Brain microvascular endothelial cell (primary cell): ENCODE measurements at regions not wholly inside any gene's neighbourhood (a gene's known extent, or its start where the extent isn't known, plus 50 kb on each side); places are given as distances from the start of the nearest gene placed in this dataset.
"Not testable (repeated sequence)": the region's sequence is repeated elsewhere in the genome, so short reads cannot be mapped to it uniquely, and the experiment has no call there.

Experiments used
- DNase-seq: peaks from one replicate; pipeline ENCODE4 v3.0.0-alpha.2; 2020
- H3K27ac ChIP-seq: fragments of 250-450 bp; sonication (Bioruptor Pico); 2 replicates; pipeline ENCODE4 v1.5.1; 2020; ENCODE audit warnings: mild to moderate bottlenecking, moderate library complexity
- H3K27me3 ChIP-seq: fragments of 250-450 bp; sonication (Bioruptor Pico); replicated peaks from 2 replicates; pipeline ENCODE4 v1.5.1; 2020; ENCODE audit warnings: mild to moderate bottlenecking
- H3K36me3 ChIP-seq: fragments of 250-450 bp; sonication (Bioruptor Pico); replicated peaks from 2 replicates; pipeline ENCODE4 v1.5.1; 2020; ENCODE audit warnings: mild to moderate bottlenecking
- H3K4me3 ChIP-seq: 2 replicates; pipeline ENCODE4 v1.5.1; 2011; ENCODE audit warnings: low read depth, mild to moderate bottlenecking, control low read depth, low read length, moderate library complexity
- CTCF ChIP-seq: IDR thresholded peaks from 2 replicates; pipeline ENCODE4 v1.5.1; 2011; ENCODE audit warnings: low read depth, mild to moderate bottlenecking, moderate library complexity, low read length, control low read depth, inconsistent platforms; ENCODE audit errors: missing control alignments
- in situ Hi-C: cut with HindIII; loops from 2 replicates; pipeline ENCODE4 v1.10.0; 2017; ENCODE audit warnings: low sequenced_read_pairs, low pct_ligation_motif_present

GRCh38 chr9:91012933-91013841 lies 211.6 kb downstream of the SYK start:
- no peaks in the 10 kb centered on the region for H3K27me3 ChIP-seq
- no peak for DNase-seq
- no peak for TF ChIP-seq CTCF
- no peaks in the 10 kb centered on the region for H3K36me3 ChIP-seq
- in situ Hi-C loops, result no loop called here
- no peak overlapping the region for H3K27ac ChIP-seq
- H3K4me3 ChIP-seq, result no peak overlapping the region

- Histone ChIP-seq H3K4me3 (no peak overlapping the region), H3K36me3 (no peaks in the 10 kb centered on the region), H3K27ac (no peak overlapping the region), H3K27me3 (no peaks in the 10 kb centered on the region)
- in situ Hi-C loops, result no loop called here
- DNase-seq, result no peak
- no peak for TF ChIP-seq CTCF
Measured at GRCh38 chr9:91017245-91017644, 215.6 kb downstream of the SYK start.

GRCh38 chr9:91019871-91020270 lies 218.3 kb downstream of the SYK start:
- in situ Hi-C loops, DNase-seq, H3K27ac ChIP-seq, H3K27me3 ChIP-seq, H3K36me3 ChIP-seq, H3K4me3 ChIP-seq: not testable (repeated sequence)

GRCh38 chr9:91021656-91022055 lies 220.0 kb downstream of the SYK start:
- H3K27me3 ChIP-seq, H3K4me3 ChIP-seq, DNase-seq, in situ Hi-C loops, H3K36me3 ChIP-seq, H3K27ac ChIP-seq: not testable (repeated sequence)

- H3K36me3 ChIP-seq, result no peaks in the 10 kb centered on the region
- no peak overlapping the region for H3K4me3 ChIP-seq
- H3K27ac ChIP-seq, result no peak overlapping the region
- in situ Hi-C loops, result no loop called here
- no peak for DNase-seq
- H3K27me3 ChIP-seq, result no peaks in the 10 kb centered on the region
- no peak for TF ChIP-seq CTCF
Measured at GRCh38 chr9:91023741-91024140, 222.1 kb downstream of the SYK start.

GRCh38 chr9:91024841-91025240 lies 223.2 kb downstream of the SYK start:
- no peak for DNase-seq
- in situ Hi-C loops, result no loop called here
- Histone ChIP-seq H3K27ac (no peak overlapping the region), H3K36me3 (no peaks in the 10 kb centered on the region), H3K27me3 (no peaks in the 10 kb centered on the region), H3K4me3 (no peak overlapping the region)
- no peak for TF ChIP-seq CTCF

- Histone ChIP-seq H3K27me3 (no peaks in the 10 kb centered on the region), H3K36me3 (no peaks in the 10 kb centered on the region), H3K27ac (no peak overlapping the region), H3K4me3 (no peak overlapping the region)
- DNase-seq, result no peak
- in situ Hi-C loops, result no loop called here
- TF ChIP-seq CTCF, result no peak
Measured at GRCh38 chr9:91025856-91026255, 224.2 kb downstream of the SYK start.
